Stimulated activated CD4-positive, alpha-beta T cell treated with anti-CD3 and anti-CD28 coated beads, Interleukin-2, amount 100 ng/mL, for 48 hours (primary cell): ENCODE measurements at regions not wholly inside any gene's neighbourhood (a gene's known extent, or its start where the extent isn't known, plus 50 kb on each side); places are given as distances from the start of the nearest gene placed in this dataset.

Experiments used
- DNase-seq, 2 donors: peaks; one replicate each; pipeline ENCODE4 v3.0.0-alpha.2; 2020

DNA sequence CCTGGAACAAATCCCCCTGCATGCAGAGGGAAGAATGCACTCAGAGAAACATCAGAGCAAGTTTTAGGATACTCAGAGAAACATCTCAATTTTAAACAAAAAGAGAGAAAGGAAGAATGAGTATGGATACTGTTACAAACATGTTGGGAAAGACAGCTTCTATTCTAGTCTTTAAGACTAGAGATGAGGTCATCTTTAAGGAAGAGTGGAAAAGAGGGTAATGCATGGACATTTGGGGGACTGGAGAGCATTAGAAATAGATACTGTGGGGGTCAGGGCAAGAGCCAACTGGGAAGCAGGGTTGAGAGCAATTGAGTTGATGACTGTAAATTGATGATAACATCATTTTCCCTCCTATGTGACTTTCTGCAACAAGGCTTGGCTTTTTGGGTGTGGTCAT lies 431.2 kb downstream of the CDH26 start:
- DNase-seq: no peak

DNA sequence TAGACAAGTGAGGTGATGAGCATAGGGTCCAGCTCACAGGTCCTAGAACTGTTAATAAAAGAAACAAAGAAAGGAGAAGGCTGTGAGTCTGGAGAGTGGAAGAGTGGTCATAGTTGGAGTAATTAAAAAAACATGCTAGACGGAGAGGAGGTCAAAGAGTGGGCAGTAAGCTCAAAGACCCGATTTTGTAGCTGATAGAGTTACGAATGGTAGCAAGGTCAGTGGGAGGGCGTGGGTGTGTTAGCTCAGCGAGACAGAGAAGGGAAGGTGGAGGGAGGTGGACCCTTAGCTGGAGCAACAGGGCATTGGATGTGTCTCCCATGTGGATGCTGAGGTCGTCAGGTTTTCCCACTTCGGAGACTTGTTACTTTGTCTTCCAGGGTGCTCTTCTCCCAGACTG lies 431.7 kb downstream of the CDH26 start:
- no peak for DNase-seq

DNA sequence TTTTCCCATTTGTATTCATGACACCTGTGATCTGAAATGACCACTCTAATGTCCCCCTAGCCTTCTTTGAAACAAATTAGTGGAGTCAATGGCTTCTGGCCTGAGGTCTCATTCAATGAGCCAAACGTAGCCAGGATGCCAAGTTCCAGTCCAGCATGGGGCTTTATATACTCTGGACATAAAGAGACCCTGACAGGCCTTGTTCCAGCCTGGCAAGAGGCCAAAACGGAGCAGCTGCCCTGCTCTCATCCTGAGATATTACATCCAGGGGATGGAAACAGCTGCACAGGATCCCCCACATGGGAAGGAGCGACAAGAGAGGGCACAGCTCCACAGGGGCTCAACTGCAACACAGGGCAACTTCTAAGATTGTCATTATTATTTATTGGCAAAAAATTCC lies 437.8 kb downstream of the CDH26 start:
- no peak for DNase-seq

DNA sequence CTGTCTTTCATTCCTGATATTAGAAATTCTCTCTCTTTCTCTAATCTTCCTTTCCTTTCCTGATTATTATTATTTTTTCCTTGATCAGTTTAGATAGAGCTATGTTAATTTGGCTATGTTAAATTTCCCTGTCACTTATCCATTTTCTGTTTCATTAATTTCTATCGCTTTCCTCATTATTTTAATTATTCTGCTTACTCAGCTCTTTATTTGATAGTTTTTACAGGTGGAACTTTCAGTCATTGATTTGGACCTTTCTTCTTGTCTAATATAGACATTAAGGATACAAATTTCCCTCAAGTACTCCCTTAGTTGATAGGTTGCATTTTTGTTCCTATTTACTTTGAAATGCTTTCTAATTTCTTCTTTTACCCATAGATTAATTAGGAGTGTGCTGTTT lies 442.3 kb downstream of the CDH26 start:
- no peak for DNase-seq

- no peak for DNase-seq
These were observed 444.2 kb downstream of the CDH26 start for GRCh38 chr20:60402189-60403058.

- DNase-seq: no peak
These were observed 445.0 kb downstream of the CDH26 start for GRCh38 chr20:60403105-60403741.

GRCh38 chr20:60407011-60407771 lies 449.0 kb downstream of the CDH26 start:
- no peak for DNase-seq

DNA sequence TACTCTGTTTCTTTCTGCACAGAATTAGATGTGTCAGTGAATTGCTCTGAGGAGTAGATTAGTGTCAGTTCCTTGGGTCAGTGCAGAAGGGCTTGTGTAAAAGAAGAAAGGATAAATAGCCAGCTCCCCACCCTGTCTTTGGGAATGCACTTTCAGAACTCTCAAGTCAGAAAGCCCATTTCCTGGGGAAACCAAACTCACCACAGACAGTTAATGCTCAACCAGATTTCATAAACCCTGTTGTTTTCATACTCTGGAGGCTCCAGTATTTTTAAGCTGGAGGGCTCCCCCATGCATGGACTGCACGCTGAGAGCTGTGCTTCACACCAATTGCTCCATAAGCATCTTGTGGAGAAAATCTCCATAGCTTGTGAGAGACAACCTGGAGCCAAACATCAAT lies 449.7 kb downstream of the CDH26 start:
- DNase-seq: no peak

- no peak for DNase-seq
These were observed 450.2 kb downstream of the CDH26 start for GRCh38 chr20:60408435-60408834.

DNA sequence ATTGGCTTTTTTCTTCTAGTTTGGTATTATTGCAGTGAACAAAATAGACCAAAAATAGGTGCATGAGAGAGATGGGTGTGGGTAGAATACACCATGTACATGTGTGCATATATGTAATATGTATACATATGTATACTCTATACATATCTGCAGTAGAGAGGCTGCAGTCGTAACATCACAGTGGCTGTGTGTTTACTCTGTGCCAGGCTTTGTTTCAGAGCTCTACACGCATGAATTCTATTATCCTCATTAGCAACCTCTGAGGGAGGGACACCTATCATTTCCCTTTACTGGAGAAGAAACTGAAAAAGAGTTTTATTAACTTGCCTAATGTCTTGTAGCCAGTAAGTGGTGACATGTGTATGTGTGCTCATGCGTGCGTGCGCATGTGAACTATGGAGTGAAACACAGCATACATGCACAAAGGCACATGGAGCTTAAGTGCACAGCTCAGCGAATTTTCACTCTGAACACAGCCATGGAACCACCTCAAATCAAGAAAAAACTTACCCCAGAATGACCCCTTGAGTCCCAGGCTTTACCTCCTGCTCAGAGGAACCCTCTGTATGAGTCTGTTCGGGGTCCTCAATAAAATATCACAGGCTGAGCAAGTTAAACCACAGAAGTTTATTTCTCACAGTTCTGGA lies 452.5 kb downstream of the CDH26 start:
- no peak for DNase-seq

DNA sequence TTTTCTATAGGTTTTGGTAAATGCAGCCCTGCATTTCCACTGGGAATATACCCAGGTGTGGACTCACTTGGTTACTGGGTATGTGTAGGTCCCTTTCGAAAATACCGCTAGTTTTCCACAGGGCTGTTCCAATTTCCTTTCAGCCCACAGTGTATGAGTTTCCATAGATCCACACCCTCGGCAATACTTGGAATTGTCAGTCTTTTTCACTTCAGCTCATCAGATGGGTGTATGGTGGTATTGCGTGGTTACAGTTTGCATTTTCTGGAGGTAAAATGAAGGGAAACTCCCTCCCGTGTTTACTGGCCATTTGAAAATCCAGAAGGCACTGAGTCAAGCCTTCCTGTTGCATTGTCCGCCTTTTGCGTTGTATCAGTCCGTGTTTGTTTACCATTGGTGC lies 453.6 kb downstream of the CDH26 start:
- DNase-seq: no peak

DNA sequence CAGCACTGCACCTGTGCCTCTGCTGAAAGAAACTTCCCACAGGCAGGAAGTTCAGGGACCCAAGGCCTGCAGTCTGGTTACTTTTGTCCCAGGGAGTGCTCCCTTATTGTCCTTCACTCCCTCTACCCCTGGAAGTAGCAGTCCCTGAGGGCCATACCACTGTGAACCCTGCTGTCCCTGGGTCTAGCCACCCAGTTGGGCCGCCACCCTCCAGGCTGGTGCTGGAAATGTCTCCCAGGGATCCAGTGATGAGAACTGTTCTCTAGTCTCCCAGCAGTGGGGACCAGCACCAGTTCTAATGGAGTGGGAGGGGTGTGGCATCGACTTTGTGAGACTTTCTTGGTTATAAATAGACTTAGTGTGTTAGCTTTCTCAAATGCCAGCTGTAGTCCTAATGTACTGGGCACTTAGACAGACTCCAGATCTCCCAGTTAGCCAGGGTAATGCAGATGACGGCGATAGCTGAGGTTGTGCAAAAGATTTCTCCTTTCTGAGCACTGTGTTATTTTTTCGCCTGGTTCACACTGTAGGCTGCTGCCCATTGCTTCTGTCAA lies 462.5 kb downstream of the CDH26 start:
- no peak for DNase-seq

- no peak for DNase-seq
These were observed 464.6 kb downstream of the CDH26 start for GRCh38 chr20:60422848-60423247.

DNA sequence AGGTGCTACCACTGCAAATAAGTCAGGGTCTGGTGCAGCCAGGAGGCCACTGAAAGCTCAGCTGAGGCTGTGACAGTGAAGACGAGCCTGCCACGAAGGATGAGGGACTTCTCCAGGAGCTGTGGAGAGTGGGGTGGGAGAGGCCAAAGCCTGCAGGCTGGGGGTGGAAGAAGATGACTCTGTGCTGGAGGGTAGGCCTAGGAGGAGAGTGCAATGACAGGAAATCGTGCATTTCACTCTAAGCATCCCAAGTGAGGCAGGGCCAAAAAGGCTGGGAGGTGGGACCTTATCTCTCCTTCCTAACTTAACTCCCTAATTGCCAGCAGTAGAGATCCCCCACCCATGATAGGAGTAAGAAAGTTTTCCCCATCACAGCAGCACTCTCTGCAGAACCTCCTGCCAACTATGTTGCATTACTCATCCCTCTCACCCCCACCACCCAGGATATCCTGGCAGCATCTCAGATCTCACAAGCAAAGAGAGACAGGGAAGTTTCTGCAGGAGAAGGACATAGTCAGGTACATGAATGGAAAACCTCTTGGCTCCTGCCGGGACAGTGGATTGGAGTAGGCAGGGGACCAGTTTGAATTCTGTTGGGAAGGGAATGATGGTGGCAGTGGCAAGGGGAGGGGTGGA lies 466.2 kb downstream of the CDH26 start:
- no peak for DNase-seq

DNA sequence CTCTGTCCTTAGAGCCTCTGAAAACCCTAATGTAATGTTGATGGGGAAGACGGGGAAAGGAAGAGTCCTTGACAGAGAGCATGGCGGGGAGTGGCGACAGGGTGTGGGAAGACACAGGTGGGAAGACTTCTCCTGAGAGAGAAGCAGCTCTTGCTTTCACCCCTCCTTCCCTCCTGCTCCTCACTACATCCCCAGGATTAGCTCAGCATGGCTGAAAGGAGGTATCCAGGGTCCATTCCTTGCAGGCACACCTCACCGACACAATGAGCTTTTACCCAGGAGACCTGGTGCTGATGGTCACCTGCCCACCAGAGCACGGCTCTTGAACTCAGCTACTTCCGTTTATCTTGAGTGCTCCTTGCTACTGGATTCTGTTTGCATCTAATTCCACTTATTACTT lies 469.3 kb downstream of the CDH26 start:
- no peak for DNase-seq

GRCh38 chr20:60428651-60429050 lies 470.4 kb downstream of the CDH26 start:
- DNase-seq: no peak

- DNase-seq: no peak
These were observed 472.3 kb downstream of the CDH26 start for GRCh38 chr20:60430516-60431001.

- DNase-seq: no peak
These were observed 473.1 kb downstream of the CDH26 start for GRCh38 chr20:60431349-60431748.

- no peak for DNase-seq
These were observed 479.2 kb downstream of the CDH26 start for GRCh38 chr20:60437418-60437817.

GRCh38 chr20:60446267-60447111 lies 488.3 kb downstream of the CDH26 start:
- no peak for DNase-seq

- no peak for DNase-seq
These were observed 489.5 kb downstream of the CDH26 start for GRCh38 chr20:60447703-60448102.
